ENCODE measurements at regions not wholly inside any gene's neighbourhood (a gene's known extent, or its start where the extent isn't known, plus 50 kb on each side); places are given as distances from the start of the nearest gene placed in this dataset.

DNA sequence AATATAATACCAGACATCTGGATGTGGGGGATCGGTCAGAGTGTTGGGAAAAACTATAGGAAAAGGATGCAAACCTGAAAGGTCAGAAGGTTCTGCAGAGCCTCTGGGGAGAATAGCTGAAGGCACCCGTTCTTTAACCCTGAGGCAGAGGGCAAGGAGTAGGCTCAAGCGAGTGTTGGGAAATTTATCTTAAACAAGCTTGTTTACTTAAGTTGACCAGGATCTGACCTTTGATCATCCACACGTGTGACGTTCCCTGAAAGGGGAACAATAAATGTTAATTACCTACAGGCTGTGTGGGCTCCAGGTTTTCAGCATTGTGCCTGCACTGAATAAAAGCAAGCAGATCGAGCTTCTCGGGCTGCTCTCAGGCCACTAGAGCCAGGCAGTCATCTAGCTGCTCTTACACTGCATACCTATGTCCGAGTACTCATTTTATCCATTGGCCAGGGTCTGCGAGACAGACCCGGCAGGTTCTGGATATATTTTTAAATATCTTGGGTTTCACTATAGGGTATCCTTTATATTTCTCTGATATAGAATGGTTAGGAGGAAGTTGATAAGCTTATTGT, 400.6 kb upstream of the CHST9 start:
- H3K4me3 ChIP-seq (ENCODE audit: control insufficient read depth, low read depth, low read length) = no peak overlapping the region
- no peak for DNase-seq (ENCODE audit: low read depth)
- TF ChIP-seq, protein P1, sequence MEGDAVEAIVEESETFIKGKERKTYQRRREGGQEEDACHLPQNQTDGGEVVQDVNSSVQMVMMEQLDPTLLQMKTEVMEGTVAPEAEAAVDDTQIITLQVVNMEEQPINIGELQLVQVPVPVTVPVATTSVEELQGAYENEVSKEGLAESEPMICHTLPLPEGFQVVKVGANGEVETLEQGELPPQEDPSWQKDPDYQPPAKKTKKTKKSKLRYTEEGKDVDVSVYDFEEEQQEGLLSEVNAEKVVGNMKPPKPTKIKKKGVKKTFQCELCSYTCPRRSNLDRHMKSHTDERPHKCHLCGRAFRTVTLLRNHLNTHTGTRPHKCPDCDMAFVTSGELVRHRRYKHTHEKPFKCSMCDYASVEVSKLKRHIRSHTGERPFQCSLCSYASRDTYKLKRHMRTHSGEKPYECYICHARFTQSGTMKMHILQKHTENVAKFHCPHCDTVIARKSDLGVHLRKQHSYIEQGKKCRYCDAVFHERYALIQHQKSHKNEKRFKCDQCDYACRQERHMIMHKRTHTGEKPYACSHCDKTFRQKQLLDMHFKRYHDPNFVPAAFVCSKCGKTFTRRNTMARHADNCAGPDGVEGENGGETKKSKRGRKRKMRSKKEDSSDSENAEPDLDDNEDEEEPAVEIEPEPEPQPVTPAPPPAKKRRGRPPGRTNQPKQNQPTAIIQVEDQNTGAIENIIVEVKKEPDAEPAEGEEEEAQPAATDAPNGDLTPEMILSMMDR (IDR thresholded peaks at IDR 0.05; ENCODE audit: control insufficient read depth, insufficient read depth, low read depth, low read length, missing control alignments) = no peak

DNA sequence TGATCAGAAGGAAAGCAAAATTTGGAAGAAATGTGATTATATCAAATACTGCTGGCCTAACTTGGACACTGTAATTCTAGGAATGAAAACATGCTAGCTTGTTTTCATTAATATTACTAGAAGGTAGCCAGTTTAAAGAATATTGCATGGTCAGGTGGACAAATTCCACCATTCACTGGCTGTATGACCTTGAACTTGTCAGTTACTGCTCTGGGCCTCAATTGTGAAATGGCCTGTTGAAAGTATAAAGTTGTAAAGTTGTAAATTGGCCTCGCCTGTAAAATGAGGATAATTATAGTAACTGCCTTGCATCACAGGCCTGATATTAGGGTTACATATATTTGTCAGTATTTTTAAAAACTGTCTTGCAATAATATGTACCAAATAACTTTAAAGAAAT, 398.4 kb upstream of the CHST9 start:
- H3K4me3 ChIP-seq (ENCODE audit: control insufficient read depth, low read depth, low read length) = no peak overlapping the region
- DNase-seq (ENCODE audit: low read depth) = no peak
- TF ChIP-seq, protein P1 (IDR thresholded peaks at IDR 0.05; ENCODE audit: control insufficient read depth, insufficient read depth, low read depth, low read length, missing control alignments) = no peak

GRCh38 chr18:27582760-27583412, 397.8 kb upstream of the CHST9 start:
- TF ChIP-seq, protein P1 (IDR thresholded peaks at IDR 0.05; ENCODE audit: control insufficient read depth, insufficient read depth, low read depth, low read length, missing control alignments) = no peak
- no peak for DNase-seq (ENCODE audit: low read depth)
- no peak overlapping the region for H3K4me3 ChIP-seq (ENCODE audit: control insufficient read depth, low read depth, low read length)

DNA sequence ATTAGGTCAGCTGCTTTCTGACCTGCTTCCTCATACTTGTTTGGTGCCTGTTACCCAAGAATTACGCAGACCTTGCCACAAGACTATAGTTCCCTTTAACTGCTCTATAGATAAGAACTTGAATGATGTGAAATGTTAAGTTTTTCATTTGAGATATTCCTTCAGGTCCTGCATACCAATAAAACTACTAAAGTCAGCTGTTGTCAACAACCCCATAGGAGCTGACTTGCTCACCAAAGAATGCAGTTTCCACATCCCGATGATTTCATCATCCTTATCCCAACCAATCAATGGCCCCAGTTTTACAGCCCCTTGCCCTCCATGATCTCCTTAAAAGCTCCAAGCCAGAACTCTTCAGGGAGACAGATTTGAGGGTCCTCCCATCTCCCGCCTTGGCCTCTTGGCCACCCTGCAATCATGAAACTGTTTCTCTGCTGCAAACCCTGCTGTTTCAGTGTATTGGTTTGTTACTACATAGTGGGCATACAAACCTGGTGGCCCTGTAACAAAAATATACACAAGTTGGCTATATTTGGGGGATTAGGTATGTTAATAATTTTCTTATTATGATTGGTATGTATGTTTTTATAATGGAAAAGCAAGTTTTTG, 396.3 kb upstream of the CHST9 start:
- DNase-seq (ENCODE audit: low read depth) = no peak
- H3K4me3 ChIP-seq (ENCODE audit: control insufficient read depth, low read depth, low read length) = no peak overlapping the region
- TF ChIP-seq, protein P1 (IDR thresholded peaks at IDR 0.05; ENCODE audit: control insufficient read depth, insufficient read depth, low read depth, low read length, missing control alignments) = no peak

- H3K4me3 ChIP-seq (ENCODE audit: control insufficient read depth, low read depth, low read length) = no peak overlapping the region
- TF ChIP-seq, protein P1 (IDR thresholded peaks at IDR 0.05; ENCODE audit: control insufficient read depth, insufficient read depth, low read depth, low read length, missing control alignments) = no peak
- no peak for DNase-seq (ENCODE audit: low read depth)
Observed at GRCh38 chr18:27579364-27579763, 394.3 kb upstream of the CHST9 start.

- no peak for DNase-seq (ENCODE audit: low read depth)
- TF ChIP-seq, protein P1 (IDR thresholded peaks at IDR 0.05; ENCODE audit: control insufficient read depth, insufficient read depth, low read depth, low read length, missing control alignments) = no peak
- H3K4me3 ChIP-seq (ENCODE audit: control insufficient read depth, low read depth, low read length) = no peak overlapping the region
Observed at GRCh38 chr18:27577752-27578151, 392.6 kb upstream of the CHST9 start.
